GM19239 (cell line): ENCODE measurements at regions not wholly inside any gene's neighbourhood (a gene's known extent, or its start where the extent isn't known, plus 50 kb on each side); places are given as distances from the start of the nearest gene placed in this dataset.

Experiments used
- DNase-seq: peaks from one replicate; pipeline ENCODE4 v3.0.0; 2011; ENCODE audit warnings: low spot score; ENCODE audit not compliant: insufficient read length
- FAIRE-seq: peaks from 2 replicates; lab custom pipeline; 2011; peaks lifted over from hg19 to GRCh38; lab: Jason Lieb, UNC

DNA sequence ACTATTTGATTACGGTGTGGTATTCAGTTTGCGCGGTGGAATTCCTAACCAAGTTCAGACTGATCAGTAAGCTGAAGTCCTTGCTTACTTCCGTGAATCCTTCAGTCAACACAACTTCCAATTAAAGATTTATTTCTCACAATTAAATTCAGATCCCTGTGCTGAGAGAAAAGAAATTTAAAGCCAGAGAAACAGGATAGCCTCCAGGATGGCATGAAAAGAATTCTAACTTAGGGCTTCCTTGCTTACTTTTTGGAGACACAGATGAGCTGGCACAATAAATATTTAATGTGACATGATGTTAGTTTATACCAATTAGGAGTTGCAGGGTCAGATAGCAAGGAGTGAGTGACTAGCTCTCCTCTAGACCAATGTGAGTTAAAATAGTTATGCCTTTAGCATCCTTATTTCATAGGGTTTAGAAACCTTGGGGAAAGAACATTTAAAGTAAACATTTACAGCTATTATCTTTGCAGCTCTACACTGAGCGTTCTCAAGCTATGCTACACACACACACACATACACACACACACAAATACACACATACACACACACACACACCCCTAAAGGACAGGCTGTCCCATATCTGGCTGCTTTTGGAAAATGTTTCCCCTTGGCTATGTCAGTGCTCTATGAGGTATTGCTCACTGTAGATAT, 151.0 kb downstream of the TRIB2 start:
- DNase-seq, result no peak
- FAIRE-seq, result no peak

- DNase-seq, result no peak
These were observed 154.0 kb downstream of the TRIB2 start for GRCh38 chr2:12870692-12871091.

DNA sequence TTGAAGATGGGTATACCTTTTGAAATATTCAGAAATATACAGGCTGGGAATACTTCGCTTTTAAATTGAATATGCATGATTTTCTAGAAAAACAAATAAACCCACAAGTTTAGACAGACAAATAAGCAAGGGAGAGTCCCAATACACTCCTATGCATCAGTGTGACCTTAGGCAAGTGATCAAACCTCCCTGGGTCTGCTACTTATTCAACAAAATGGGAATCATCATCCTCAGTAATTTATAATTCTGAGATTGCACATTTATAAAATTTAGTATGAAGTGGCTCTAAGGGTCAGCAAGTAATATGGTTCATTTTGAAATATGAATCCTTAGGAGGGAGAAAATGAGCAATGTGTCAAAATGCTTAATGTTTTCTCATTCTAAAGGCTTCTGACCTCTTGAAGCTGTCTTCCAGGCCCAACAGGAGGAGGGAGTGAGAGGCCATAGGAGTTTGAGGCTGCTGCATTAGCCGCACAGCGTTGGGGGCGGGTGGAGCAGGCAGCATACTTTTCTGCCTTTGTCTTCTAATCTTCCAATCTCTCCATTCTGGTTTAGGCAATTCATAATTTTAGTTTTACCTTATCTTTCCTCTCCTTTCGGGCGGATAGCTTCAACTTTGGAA, 155.1 kb downstream of the TRIB2 start:
- FAIRE-seq, result no peak
- no peak for DNase-seq

More at GRCh38 chr2:12870692-12871091, 154.0 kb downstream of the TRIB2 start:
- no peak for FAIRE-seq

- DNase-seq, result no peak
- no peak for FAIRE-seq
These were observed 161.0 kb downstream of the TRIB2 start for GRCh38 chr2:12877761-12878160.

DNA sequence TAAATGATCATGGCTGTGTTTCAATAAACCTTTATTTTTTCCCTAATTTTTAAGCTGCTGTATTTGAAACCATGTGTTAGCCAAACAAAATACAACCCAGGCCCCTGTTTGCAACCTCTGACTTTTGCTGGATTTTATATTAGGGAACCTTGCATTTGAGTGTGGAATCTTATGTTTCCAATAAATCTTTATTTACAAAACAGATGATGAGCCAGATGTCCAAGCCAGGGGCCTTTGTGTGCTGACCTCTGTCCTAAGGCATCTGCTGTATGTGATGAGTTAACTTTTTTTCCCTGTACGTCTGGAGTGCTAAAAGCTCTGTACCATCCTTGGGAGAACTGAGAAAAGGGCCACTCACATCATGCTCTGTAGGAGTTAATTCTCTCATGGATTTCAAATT, 162.9 kb downstream of the TRIB2 start:
- DNase-seq (no peak), FAIRE-seq (no peak)

DNA sequence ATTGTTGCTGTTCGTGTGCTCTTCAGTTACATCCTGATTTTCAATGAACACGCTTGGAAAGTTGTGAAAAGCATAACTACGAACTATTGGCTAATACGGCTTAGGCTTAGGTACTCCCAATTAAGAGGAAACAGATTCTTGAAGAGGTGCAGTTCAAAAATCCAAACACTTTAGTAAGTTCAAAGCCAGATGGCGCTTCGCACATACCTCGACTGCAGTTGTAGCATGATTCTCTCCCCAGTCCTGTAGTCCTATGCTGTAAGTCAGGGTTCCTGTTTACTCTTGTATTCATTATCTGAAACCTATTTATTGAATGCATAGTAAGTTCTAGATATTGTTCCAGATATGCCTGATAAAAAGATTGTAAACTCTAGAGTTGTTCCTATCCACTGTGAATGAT, 165.2 kb downstream of the TRIB2 start:
- DNase-seq, result no peak
- FAIRE-seq, result no peak

DNA sequence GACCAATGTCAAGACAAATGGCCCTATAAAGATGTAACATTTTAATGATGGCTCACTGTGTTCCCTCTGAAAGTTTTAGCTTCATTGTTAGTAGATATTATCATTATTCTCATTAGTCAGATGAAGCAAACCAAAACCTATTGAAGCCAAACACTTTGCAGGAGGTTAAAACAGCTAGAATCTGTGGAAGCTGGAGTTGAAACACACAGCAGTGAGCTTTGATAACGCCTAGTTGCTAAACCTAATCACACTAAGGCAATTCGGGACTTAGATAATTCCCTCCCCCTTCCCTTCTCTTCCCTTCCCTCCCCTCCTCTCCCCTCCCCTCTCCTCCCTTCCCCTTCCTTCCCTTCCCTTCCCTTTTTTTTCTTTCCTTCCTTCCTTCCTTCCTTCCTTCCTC, 165.7 kb downstream of the TRIB2 start:
- no peak for DNase-seq
- FAIRE-seq, result no peak

- DNase-seq, result no peak
- no peak for FAIRE-seq
These were observed 167.2 kb downstream of the TRIB2 start for GRCh38 chr2:12883906-12884305.

DNA sequence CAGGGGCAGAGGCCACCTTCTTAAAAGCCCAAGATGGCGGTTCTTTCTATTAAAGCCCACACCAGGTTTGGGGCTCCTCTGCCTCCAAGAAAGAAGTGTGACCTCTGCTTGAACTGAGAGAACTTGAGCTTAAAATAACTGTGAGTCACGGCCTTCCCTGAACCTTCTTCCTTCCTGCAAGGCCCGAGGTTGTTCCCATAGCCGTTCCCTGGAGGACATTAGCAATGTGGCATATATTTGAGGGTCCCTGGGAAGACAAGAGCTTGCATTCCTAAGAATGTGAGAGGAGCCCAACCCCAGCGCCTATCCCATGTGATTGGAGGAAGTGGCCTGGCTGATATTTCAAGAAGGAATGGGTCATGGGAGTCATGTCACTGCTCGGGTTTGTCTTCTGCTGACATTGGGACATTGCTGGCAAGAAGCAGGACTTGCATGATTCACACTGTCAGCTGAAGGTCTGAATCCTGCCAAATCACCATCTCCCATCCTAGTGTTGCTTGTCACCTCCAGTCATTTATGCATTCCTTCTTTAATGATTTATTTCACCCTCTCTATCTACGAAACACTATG, 168.1 kb downstream of the TRIB2 start:
- DNase-seq (no peak), FAIRE-seq (no peak)

- no peak for FAIRE-seq
- no peak for DNase-seq
These were observed 173.3 kb downstream of the TRIB2 start for GRCh38 chr2:12890066-12890465.

- FAIRE-seq (no peak), DNase-seq (no peak)
These were observed 173.8 kb downstream of the TRIB2 start for GRCh38 chr2:12890481-12890991.

- DNase-seq (no peak), FAIRE-seq (no peak)
These were observed 178.3 kb downstream of the TRIB2 start for GRCh38 chr2:12895017-12895416.

GRCh38 chr2:12896318-12896982, 179.7 kb downstream of the TRIB2 start:
- FAIRE-seq, result no peak
- DNase-seq, result no peak

- FAIRE-seq (no peak), DNase-seq (no peak)
These were observed 180.4 kb downstream of the TRIB2 start for GRCh38 chr2:12897181-12897580.

DNA sequence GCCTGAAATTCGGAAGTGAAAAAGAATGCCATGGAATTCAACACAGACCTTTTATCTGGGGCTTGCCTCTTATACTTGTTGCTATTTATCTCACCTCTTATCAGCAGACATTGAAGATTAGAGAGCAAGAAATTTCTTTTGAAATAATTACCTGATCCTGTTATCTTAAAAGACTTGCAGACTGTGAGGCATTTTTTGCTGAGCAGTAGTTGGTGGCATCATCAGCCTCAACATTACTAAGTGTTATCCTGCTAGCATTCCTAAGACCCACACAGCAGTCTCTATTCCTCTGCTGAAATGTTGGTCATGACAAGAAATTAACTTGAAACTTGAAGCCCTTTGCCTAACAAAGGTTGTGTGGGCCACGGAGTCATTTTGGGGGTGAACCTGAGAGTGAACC, 186.5 kb downstream of the TRIB2 start:
- no peak for DNase-seq
- FAIRE-seq, result no peak

DNA sequence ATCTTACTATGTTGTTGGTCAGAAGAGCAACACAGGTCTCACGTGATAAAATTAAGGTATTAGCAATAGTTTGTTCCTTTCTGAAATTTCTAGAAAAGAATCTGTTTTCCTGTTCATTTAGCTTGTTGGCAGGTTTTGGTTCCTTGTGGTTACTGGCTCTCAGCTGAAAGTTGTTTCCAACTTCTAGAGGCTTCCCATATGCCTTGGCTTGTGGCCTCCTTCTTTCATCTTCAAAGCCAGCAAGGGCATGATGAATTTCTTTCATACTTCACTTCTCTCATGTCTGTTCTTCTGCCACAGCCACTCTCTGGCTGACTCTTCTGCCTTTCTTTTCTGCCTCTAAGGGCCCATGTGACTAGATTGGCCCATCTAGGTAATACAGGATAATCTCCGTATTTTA, 193.7 kb downstream of the TRIB2 start:
- FAIRE-seq (no peak), DNase-seq (no peak)

DNA sequence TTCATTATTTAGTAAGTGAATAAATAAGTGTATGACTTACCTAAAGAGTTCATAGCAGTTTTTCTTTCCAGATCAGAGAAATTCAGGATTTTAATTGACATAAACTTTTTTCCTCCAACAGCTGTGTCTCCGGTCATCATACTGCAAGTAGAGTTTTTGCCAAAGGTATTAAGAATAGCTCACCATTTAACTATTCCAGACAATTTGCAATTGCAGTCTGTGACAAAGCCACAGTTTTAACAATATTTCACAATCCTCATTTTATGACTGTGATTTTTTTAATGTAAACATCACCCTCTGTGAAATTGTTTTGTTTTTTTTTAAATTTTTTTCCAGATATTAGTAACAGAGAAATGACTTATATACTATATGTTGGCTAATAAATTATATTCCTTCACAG, 199.1 kb downstream of the TRIB2 start:
- FAIRE-seq (no peak), DNase-seq (no peak)

DNA sequence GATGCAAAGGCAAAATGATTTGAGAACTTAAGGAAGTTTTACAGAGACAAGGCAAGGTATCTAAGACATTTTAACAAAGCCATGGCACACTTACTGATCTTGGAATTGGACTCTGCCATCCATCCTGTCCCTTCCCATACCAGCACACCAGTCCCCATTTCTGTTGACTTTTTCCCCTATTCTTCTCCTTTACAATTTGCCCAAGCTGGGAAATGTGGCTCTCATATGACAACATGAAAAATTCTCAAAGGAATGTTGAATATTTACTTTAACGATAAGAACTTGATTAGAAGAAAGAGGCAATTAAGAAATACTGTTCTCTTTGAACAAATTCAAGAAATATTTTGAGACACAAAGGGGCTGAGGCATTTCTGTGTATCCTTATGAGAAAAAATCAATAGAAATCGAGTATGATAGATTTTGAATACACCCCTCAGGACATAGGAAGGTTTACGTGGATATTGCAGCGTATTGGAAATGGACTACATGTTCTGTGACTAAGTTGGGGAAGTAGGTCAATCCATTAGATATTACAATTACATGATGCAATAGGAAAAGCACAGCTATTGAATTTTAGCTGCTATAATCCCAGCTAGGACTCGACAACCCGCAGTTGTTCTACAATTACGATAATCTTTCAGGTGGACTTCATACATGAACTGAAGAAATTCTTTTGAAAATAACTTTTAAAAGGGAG, 201.6 kb downstream of the TRIB2 start:
- peak; percentile 21 for FAIRE-seq
- no peak for DNase-seq

GRCh38 chr2:12918835-12919445, 202.2 kb downstream of the TRIB2 start:
- FAIRE-seq, result no peak

DNA sequence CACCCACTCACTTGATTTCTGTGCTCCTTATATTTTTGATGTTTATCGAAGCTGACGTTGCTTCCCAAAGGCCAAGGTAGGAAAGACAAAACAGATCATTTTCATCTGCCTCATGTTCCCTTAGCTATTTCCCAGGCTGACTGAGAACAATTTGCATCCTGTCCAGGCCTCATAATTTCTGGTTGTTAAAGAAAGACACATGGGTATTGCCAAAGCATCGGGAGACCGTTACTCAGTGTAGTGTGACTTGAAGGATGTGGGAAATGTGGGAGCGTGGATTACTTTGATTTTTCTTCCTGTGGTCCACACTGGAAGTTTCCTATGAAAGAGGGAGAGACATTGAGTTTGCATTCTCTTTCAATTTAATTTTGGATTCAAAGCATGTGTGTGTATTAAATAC, 204.6 kb downstream of the TRIB2 start:
- FAIRE-seq, result no peak
- DNase-seq, result no peak

More at GRCh38 chr2:12918835-12919445, 202.2 kb downstream of the TRIB2 start:
- no peak for DNase-seq
